ENCODE measurements at regions not wholly inside any gene's neighbourhood (a gene's known extent, or its start where the extent isn't known, plus 50 kb on each side); places are given as distances from the start of the nearest gene placed in this dataset.
A peak's percentile ranks its signal among the peaks of the same experiment; 100 is the strongest.

- DNase-seq, result no peak
These were observed 135.1 kb upstream of the MYLIP start for GRCh38 chr6:15993716-15994228.

GRCh38 chr6:15990179-15990578, 138.7 kb upstream of the MYLIP start:
- DNase-seq, result no peak

GRCh38 chr6:15989397-15989796, 139.5 kb upstream of the MYLIP start:
- no peak for DNase-seq

GRCh38 chr6:15987569-15987968, 141.3 kb upstream of the MYLIP start:
- DNase-seq, result peak; percentile 38

GRCh38 chr6:15986027-15986629, 142.8 kb upstream of the MYLIP start:
- no peak for DNase-seq

GRCh38 chr6:15985379-15985959, 143.4 kb upstream of the MYLIP start:
- no peak for DNase-seq

- no peak for DNase-seq
These were observed 146.9 kb upstream of the MYLIP start for GRCh38 chr6:15981956-15982355.

- no peak for DNase-seq
These were observed 148.1 kb upstream of the MYLIP start for GRCh38 chr6:15980801-15981200.

- no peak for DNase-seq
These were observed 150.5 kb upstream of the MYLIP start for GRCh38 chr6:15978426-15978825.

GRCh38 chr6:15977050-15977449, 151.8 kb upstream of the MYLIP start:
- no peak for DNase-seq

GRCh38 chr6:15974817-15975216, 154.1 kb upstream of the MYLIP start:
- no peak for DNase-seq

GRCh38 chr6:15970517-15970916, 158.4 kb upstream of the MYLIP start:
- no peak for DNase-seq

- DNase-seq, result peak; percentile 22
These were observed 159.6 kb upstream of the MYLIP start for GRCh38 chr6:15969236-15969778.

- no peak for DNase-seq
These were observed 160.4 kb upstream of the MYLIP start for GRCh38 chr6:15968519-15968918.

GRCh38 chr6:15966000-15966520, 162.8 kb upstream of the MYLIP start:
- DNase-seq, result no peak

GRCh38 chr6:15962449-15962764, 166.5 kb upstream of the MYLIP start:
- DNase-seq, result peak; percentile 90

- no peak for DNase-seq
These were observed 167.0 kb upstream of the MYLIP start for GRCh38 chr6:15961635-15962448.

GRCh38 chr6:15960740-15961634, 167.9 kb upstream of the MYLIP start:
- no peak for DNase-seq

- DNase-seq, result no peak
These were observed 171.2 kb upstream of the MYLIP start for GRCh38 chr6:15957655-15958169.

GRCh38 chr6:15956205-15957106, 172.4 kb upstream of the MYLIP start:
- no peak for DNase-seq

- no peak for DNase-seq
These were observed 173.4 kb upstream of the MYLIP start for GRCh38 chr6:15955484-15955883.
